Loucy (cell line): ENCODE measurements at regions not wholly inside any gene's neighbourhood (a gene's known extent, or its start where the extent isn't known, plus 50 kb on each side); places are given as distances from the start of the nearest gene placed in this dataset.

ENCODE experiments used
- H2AFZ ChIP-seq: fragments of 200-600 bp; sonication (generic); 2 replicates; pipeline ENCODE4 v1.6.0; 2016; ENCODE audit warnings: antibody characterized with exemption, mild to moderate bottlenecking, low read length, moderate library complexity
- H3F3A ChIP-seq: fragments of 200-600 bp; 2 replicates; pipeline ENCODE4 v1.6.0; 2016; ENCODE audit warnings: antibody characterized with exemption, low read depth, mild to moderate bottlenecking
- H3K27me3 ChIP-seq: fragments of 200-600 bp; sonication (generic); 2 replicates; pipeline ENCODE4 v1.6.1; 2014; ENCODE audit warnings: low read length, mild to moderate bottlenecking; ENCODE audit not compliant: insufficient read depth, poor library complexity, severe bottlenecking
- H3K36me3 ChIP-seq: fragments of 200-600 bp; sonication (generic); 2 replicates; pipeline ENCODE4 v1.6.1; 2016; ENCODE audit warnings: low read length; ENCODE audit not compliant: insufficient read depth
- H3K4me1 ChIP-seq: fragments of 200-600 bp; sonication (generic); 2 replicates; pipeline ENCODE4 v1.5.1; 2014; ENCODE audit warnings: low read length, mild to moderate bottlenecking; ENCODE audit not compliant: insufficient read depth, poor library complexity, severe bottlenecking
- H3K4me2 ChIP-seq: fragments of 200-600 bp; sonication (generic); 2 replicates; pipeline ENCODE4 v1.6.0; 2014; ENCODE audit warnings: antibody characterized with exemption, low read length, low read depth, mild to moderate bottlenecking; ENCODE audit not compliant: poor library complexity, severe bottlenecking
- H3K4me3 ChIP-seq: fragments of 200-600 bp; sonication (generic); 2 replicates; pipeline ENCODE4 v1.5.1; 2014; ENCODE audit warnings: low read length, mild to moderate bottlenecking, mixed read lengths; ENCODE audit not compliant: poor library complexity, severe bottlenecking
- H3K79me2 ChIP-seq: fragments of 200-600 bp; sonication (generic); 2 replicates; pipeline ENCODE4 v1.6.1; 2014; ENCODE audit warnings: low read length; ENCODE audit not compliant: insufficient read depth
- H3K9ac ChIP-seq: fragments of 200-600 bp; sonication (generic); 2 replicates; pipeline ENCODE4 v1.6.0; 2014; ENCODE audit warnings: mild to moderate bottlenecking, low read depth, low read length, moderate library complexity; ENCODE audit not compliant: poor library complexity, severe bottlenecking
- H3K9me2 ChIP-seq: fragments of 200-600 bp; sonication (generic); replicated peaks from 2 replicates; pipeline ENCODE4 v1.6.1; 2016; ENCODE audit warnings: low read depth, low read length, mixed read lengths
- H3K9me3 ChIP-seq: fragments of 200-600 bp; sonication (generic); 2 replicates; pipeline ENCODE4 v1.6.1; 2014; ENCODE audit warnings: mild to moderate bottlenecking, antibody characterized with exemption, low read length, low read depth; ENCODE audit not compliant: insufficient read depth
- H4K20me1 ChIP-seq: fragments of 200-600 bp; sonication (generic); 2 replicates; pipeline ENCODE4 v1.6.0; 2014; ENCODE audit warnings: antibody characterized with exemption, low read length, mild to moderate bottlenecking; ENCODE audit not compliant: insufficient read depth, poor library complexity, severe bottlenecking
- CTCF ChIP-seq: fragments of 200-600 bp; sonication (generic); conservative IDR thresholded peaks from 2 replicates; pipeline ENCODE4 v1.5.1; 2014; ENCODE audit warnings: mild to moderate bottlenecking, antibody characterized with exemption, low read length
- EZH2phosphoT487 ChIP-seq: fragments of 200-600 bp; IDR thresholded peaks from 2 replicates; pipeline ENCODE4 v1.6.1; 2018; ENCODE audit warnings: antibody characterized with exemption, mild to moderate bottlenecking, moderate library complexity, borderline replicate concordance

- Histone ChIP-seq H3K4me2 (no peak overlapping the region), H3K9ac (no peak overlapping the region), H3F3A (no peaks in the 10 kb centered on the region)
Measured at GRCh38 chr7:89554209-89554608, 600.1 kb upstream of the STEAP1 start.

GRCh38 chr7:89559596-89559995 is 594.7 kb upstream of the STEAP1 start:
- H3K9me2 ChIP-seq = no peaks in the 10 kb centered on the region
- no peak overlapping the region for H2AFZ ChIP-seq
- no peak overlapping the region for H3K4me3 ChIP-seq
- no peak overlapping the region for H3K9ac ChIP-seq
- H3K27me3 ChIP-seq = no peaks in the 10 kb centered on the region
- no peaks in the 10 kb centered on the region for H4K20me1 ChIP-seq
- TF ChIP-seq CTCF (no peak), EZH2phosphoT487 (no peak)
- no peaks in the 10 kb centered on the region for H3K4me1 ChIP-seq
- H3K79me2 ChIP-seq = no peaks in the 10 kb centered on the region
- H3K9me3 ChIP-seq = no peaks in the 10 kb centered on the region
- no peaks in the 10 kb centered on the region for H3F3A ChIP-seq
- no peak overlapping the region for H3K4me2 ChIP-seq
- no peaks in the 10 kb centered on the region for H3K36me3 ChIP-seq

More at GRCh38 chr7:89554209-89554608, 600.1 kb upstream of the STEAP1 start:
- H3K79me2 ChIP-seq = no peaks in the 10 kb centered on the region
- TF ChIP-seq EZH2phosphoT487 (no peak), CTCF (no peak)
- no peaks in the 10 kb centered on the region for H3K36me3 ChIP-seq
- no peaks in the 10 kb centered on the region for H3K4me1 ChIP-seq
- no peaks in the 10 kb centered on the region for H4K20me1 ChIP-seq
- H3K9me3 ChIP-seq = no peaks in the 10 kb centered on the region
- H3K27me3 ChIP-seq = no peaks in the 10 kb centered on the region
- H3K4me3 ChIP-seq = no peak overlapping the region
- H3K9me2 ChIP-seq = no peaks in the 10 kb centered on the region
- H2AFZ ChIP-seq = no peak overlapping the region

GRCh38 chr7:89563597-89563996 is 590.7 kb upstream of the STEAP1 start:
- Histone ChIP-seq H3K4me2 (no peak overlapping the region), H3K4me1 (no peaks in the 10 kb centered on the region), H3K9me2 (no peaks in the 10 kb centered on the region), H2AFZ (no peak overlapping the region), H3K27me3 (no peaks in the 10 kb centered on the region), H3K4me3 (no peak overlapping the region), H4K20me1 (no peaks in the 10 kb centered on the region), H3K9me3 (0 out of 2 replicates have a peak, but pooled peaks cover 2% of the 10 kb centered on the region), H3K9ac (no peak overlapping the region), H3K79me2 (no peaks in the 10 kb centered on the region), H3K36me3 (no peaks in the 10 kb centered on the region), H3F3A (no peaks in the 10 kb centered on the region)
- no peak for TF ChIP-seq EZH2phosphoT487
- no peak for TF ChIP-seq CTCF
